Astrocyte (in vitro differentiated cells and primary cell): ENCODE measurements at regions not wholly inside any gene's neighbourhood (a gene's known extent, or its start where the extent isn't known, plus 50 kb on each side); places are given as distances from the start of the nearest gene placed in this dataset.

Source experiments
- EZH2 ChIP-seq: IDR thresholded peaks from 2 replicates; pipeline ENCODE4 v1.6.1; 2012; ENCODE audit warnings: mild to moderate bottlenecking, low read length, inconsistent platforms; ENCODE audit not compliant: insufficient read depth
- TF ChIP-seq, protein P1 (sequence below): IDR thresholded peaks from 2 replicates; pipeline ENCODE4 v1.5.1; 2011; ENCODE audit warnings: low read depth, mild to moderate bottlenecking, inconsistent platforms, low read length, moderate library complexity; ENCODE audit not compliant: insufficient read depth

DNA sequence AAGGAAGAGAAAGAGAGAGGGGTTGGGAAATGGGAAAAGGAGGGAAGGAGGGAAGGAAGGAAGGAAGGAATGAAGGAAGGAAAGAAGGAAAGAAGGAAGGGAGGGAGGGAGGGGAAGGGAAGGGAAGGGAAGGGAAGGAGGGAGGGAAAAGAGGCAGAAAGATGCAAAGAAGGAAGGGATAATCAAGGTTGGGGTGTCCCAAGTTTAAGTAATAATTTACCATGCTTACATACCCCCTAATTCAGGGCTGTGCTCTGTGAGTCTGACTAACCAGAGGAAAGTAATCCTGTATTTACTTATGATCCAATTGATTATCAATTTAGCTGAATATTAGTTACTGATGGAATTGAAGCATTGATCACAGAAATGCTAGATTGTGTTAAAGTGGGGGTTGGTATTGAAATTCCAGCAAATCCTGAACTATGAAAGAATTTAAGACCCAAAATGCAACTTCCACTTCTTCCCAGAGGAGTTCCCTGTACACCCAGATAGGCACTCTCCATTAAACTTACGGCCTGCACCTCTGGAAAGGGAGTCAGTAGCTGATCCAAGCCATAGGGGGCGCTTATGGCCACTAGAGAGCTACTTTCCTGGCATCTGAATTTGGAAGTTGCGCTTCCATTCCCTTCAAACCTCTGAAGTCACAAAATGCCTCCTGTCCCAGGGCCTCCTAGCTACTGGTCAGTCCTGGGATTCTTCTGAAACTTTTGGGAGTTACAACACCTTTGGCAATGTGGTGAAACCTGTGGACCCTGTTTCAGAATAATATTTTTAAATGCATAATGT lies 162.7 kb upstream of the PWP1 start:
- no peak for TF ChIP-seq EZH2
- TF ChIP-seq, protein P1, sequence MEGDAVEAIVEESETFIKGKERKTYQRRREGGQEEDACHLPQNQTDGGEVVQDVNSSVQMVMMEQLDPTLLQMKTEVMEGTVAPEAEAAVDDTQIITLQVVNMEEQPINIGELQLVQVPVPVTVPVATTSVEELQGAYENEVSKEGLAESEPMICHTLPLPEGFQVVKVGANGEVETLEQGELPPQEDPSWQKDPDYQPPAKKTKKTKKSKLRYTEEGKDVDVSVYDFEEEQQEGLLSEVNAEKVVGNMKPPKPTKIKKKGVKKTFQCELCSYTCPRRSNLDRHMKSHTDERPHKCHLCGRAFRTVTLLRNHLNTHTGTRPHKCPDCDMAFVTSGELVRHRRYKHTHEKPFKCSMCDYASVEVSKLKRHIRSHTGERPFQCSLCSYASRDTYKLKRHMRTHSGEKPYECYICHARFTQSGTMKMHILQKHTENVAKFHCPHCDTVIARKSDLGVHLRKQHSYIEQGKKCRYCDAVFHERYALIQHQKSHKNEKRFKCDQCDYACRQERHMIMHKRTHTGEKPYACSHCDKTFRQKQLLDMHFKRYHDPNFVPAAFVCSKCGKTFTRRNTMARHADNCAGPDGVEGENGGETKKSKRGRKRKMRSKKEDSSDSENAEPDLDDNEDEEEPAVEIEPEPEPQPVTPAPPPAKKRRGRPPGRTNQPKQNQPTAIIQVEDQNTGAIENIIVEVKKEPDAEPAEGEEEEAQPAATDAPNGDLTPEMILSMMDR: no peak
